ENCODE measurements at regions not wholly inside any gene's neighbourhood (a gene's known extent, or its start where the extent isn't known, plus 50 kb on each side); places are given as distances from the start of the nearest gene placed in this dataset.
"Not testable (repeated sequence)": the region's sequence is repeated elsewhere in the genome, so short reads cannot be mapped to it uniquely, and the experiment has no call there.

DNA sequence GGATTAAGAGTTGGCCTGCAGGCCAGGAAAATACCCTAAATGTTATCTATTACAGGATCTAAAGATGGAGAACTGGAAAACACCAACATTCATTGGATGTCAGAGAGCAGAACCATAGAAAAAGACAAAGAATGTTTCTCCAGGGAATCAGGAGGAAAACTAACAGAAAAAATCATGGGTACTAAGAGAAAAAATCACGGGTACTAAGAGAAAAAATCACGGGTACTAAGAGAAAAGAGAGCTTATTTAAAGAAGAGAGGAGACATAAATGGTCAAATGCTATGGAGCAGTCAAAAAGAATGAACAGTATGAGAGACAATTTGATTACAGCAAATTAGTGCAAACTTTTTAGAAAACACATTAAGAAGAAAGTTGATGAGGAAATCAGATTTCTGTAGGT lies 73.8 kb upstream of the SERBP1 start:
- no peaks in the 10 kb centered on the region for H3K9me3 ChIP-seq (ENCODE audit: control insufficient read depth in 1 of 2, insufficient read depth in 1 of 2, low read length in 2 of 2)
- TF ChIP-seq, protein P1, sequence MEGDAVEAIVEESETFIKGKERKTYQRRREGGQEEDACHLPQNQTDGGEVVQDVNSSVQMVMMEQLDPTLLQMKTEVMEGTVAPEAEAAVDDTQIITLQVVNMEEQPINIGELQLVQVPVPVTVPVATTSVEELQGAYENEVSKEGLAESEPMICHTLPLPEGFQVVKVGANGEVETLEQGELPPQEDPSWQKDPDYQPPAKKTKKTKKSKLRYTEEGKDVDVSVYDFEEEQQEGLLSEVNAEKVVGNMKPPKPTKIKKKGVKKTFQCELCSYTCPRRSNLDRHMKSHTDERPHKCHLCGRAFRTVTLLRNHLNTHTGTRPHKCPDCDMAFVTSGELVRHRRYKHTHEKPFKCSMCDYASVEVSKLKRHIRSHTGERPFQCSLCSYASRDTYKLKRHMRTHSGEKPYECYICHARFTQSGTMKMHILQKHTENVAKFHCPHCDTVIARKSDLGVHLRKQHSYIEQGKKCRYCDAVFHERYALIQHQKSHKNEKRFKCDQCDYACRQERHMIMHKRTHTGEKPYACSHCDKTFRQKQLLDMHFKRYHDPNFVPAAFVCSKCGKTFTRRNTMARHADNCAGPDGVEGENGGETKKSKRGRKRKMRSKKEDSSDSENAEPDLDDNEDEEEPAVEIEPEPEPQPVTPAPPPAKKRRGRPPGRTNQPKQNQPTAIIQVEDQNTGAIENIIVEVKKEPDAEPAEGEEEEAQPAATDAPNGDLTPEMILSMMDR (IDR thresholded peaks at IDR 0.05), result no peak

DNA sequence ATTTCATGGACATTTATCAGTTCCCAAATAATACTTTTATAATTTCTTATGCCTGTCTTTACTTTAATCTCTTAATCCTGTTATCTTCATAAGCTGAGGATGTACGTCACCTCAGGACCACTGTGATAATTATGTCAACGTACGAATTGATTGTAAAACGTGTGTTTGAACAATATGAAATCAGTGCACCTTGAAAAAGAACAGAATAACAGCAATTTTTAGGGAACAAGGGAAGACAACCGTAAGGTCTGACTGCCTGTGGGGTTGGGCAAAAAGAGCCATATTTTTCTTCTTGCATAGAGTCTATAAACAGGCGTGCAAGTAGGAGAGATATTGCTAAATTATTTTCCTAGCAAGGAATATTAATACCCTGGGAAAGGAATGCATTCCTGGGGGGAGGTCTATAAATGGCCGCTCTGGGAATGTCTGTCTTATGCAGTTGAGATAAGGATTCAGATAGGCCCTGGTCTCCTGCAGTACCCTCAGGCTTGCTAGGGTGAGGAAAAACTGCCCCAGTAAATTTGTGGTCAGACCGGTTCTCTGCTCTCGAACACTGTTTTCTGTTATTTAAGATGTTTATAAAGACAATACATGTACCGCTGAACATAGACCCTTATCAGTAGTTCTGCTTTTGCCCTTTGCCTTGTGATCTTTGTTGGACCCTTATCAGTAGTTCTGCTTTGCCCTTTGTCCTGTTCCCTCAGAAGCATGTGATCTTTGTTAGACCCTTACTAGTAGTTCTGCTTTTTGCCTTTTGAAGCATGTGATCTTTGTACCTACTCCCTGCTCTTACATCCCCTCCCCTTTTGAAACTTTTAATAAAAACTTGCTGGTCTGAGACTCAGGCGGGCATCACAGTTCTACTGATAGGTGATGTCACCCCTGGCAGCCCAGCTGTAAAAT lies 83.4 kb upstream of the SERBP1 start:
- H3K9me3 Mint-ChIP-seq; H3K4me1 ChIP-seq (ENCODE audit: insufficient read depth, low read length); H3K4me1 Mint-ChIP-seq (ENCODE audit: low read depth); H3K27ac ChIP-seq (ENCODE audit: low read depth in 1 of 2, low read length in 2 of 2); H3K36me3 ChIP-seq (ENCODE audit: insufficient read depth, low read length); H3K27ac Mint-ChIP-seq; H3K9me3 ChIP-seq (ENCODE audit: control insufficient read depth in 1 of 2, insufficient read depth in 1 of 2, low read length in 2 of 2); H3K27me3 Mint-ChIP-seq; DNase-seq; ATAC-seq (ENCODE audit: poor library complexity); intact Hi-C loops (cut with DNase I, micrococcal nuclease); H3K4me3 ChIP-seq (ENCODE audit: low read length); H3K4me3 Mint-ChIP-seq; H3K36me3 Mint-ChIP-seq (ENCODE audit: low read depth); POLR2A ChIA-PET; CTCF ChIA-PET; H3K27me3 ChIP-seq (ENCODE audit: control insufficient read depth in 1 of 2, insufficient read depth in 2 of 2, low read length in 2 of 2): not testable (repeated sequence)

More for the DNA sequence above, 73.8 kb upstream of the SERBP1 start:
- H3K36me3 ChIP-seq (ENCODE audit: insufficient read depth, low read length), result no peaks in the 10 kb centered on the region
- intact Hi-C loops (cut with DNase I, micrococcal nuclease), result loop anchor here (5.0 kb wide), 3 partner anchors 357 to 507 kb away; partner anchors contain the start of gene SLC35D1 (in 1 of the 2)
- no peak overlapping the region for H3K27ac ChIP-seq (ENCODE audit: low read depth in 1 of 2, low read length in 2 of 2)
- POLR2A ChIA-PET, result no interaction called here
- no peak overlapping the region for H3K27ac Mint-ChIP-seq
- no peak overlapping the region for H3K4me3 Mint-ChIP-seq
- CTCF ChIA-PET, result no interaction called here
- no peaks in the 10 kb centered on the region for H3K27me3 Mint-ChIP-seq
- H3K4me1 Mint-ChIP-seq (ENCODE audit: low read depth), result no peaks in the 10 kb centered on the region
- H3K4me3 ChIP-seq (ENCODE audit: low read length), result no peak overlapping the region
- no peak for ATAC-seq (ENCODE audit: poor library complexity)
- no peaks in the 10 kb centered on the region for H3K36me3 Mint-ChIP-seq (ENCODE audit: low read depth)
- DNase-seq, result no peak
- peaks cover 0 to 3% of the 10 kb centered on the region in 2 experiments for H3K27me3 ChIP-seq (ENCODE audit: control insufficient read depth in 1 of 2, insufficient read depth in 2 of 2, low read length in 2 of 2)
- H3K4me1 ChIP-seq (ENCODE audit: insufficient read depth, low read length), result peaks cover 7% of the 10 kb centered on the region
- no peaks in the 10 kb centered on the region for H3K9me3 Mint-ChIP-seq

DNA sequence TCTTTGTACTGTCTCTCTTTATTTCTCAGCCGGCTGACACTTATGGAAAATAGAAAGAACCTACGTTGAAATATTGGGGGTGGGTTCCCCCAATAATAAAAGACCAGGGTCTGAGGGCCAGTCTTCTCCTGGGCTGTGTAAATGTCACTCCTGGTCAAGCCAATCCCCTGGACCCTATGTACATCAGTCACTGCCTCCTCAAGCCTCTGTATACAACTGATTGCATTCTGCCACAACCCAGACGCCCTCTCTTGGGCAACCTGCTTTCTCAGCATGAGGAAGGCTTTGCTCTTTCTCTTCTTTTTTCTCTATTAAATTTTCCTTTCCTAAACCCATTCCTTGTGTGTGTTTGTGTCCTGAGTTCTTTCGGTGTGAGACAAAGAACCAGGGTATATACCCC lies 84.1 kb upstream of the SERBP1 start:
- intact Hi-C loops (cut with DNase I, micrococcal nuclease), result no loop called here
- DNase-seq, result no peak
- H3K27ac Mint-ChIP-seq, result no peak overlapping the region
- Histone ChIP-seq H3K4me1 (ENCODE audit: insufficient read depth, low read length) (no peaks in the 10 kb centered on the region), H3K4me3 (ENCODE audit: low read length) (no peak overlapping the region), H3K27ac (ENCODE audit: low read depth in 1 of 2, low read length in 2 of 2) (no peak overlapping the region), H3K9me3 (ENCODE audit: control insufficient read depth in 1 of 2, insufficient read depth in 1 of 2, low read length in 2 of 2) (peaks cover 0 to 6% of the 10 kb centered on the region in 2 experiments), H3K27me3 (ENCODE audit: control insufficient read depth in 1 of 2, insufficient read depth in 2 of 2, low read length in 2 of 2) (no peaks in the 10 kb centered on the region), H3K36me3 (ENCODE audit: insufficient read depth, low read length) (no peaks in the 10 kb centered on the region)
- no peak for ATAC-seq (ENCODE audit: poor library complexity)
- H3K4me1 Mint-ChIP-seq (ENCODE audit: low read depth), result no peaks in the 10 kb centered on the region
- no peaks in the 10 kb centered on the region for H3K36me3 Mint-ChIP-seq (ENCODE audit: low read depth)
- H3K27me3 Mint-ChIP-seq, result no peaks in the 10 kb centered on the region
- ChIA-PET CTCF (interaction anchor here (1.8 kb wide), 1 partner anchor 14 kb away, joined by 5 read pairs; no protein-coding TSS in a partner anchor), POLR2A (no interaction called here)
- TF ChIP-seq, protein P1 (IDR thresholded peaks at IDR 0.05), result no peak
- H3K9me3 Mint-ChIP-seq, result peaks cover 7% of the 10 kb centered on the region
- H3K4me3 Mint-ChIP-seq, result no peak overlapping the region

Data from CD4-positive, alpha-beta T cell (primary cell).